Skeletal muscle tissue (tissue), 3 donors: ENCODE measurements at regions not wholly inside any gene's neighbourhood (a gene's known extent, or its start where the extent isn't known, plus 50 kb on each side); places are given as distances from the start of the nearest gene placed in this dataset.
"Not testable (repeated sequence)": the region's sequence is repeated elsewhere in the genome, so short reads cannot be mapped to it uniquely, and the experiment has no call there.

ENCODE experiments used
- H3K27ac ChIP-seq: one replicate; pipeline ENCODE4 v1.7.0; 2013; ENCODE audit warnings: mild to moderate bottlenecking, low read depth, low read length, inconsistent platforms
- H3K27me3 ChIP-seq, 3 donors: one replicate each; pipeline ENCODE4 v1.7.0; 2013; ENCODE audit warnings: low read length in 3 of 3; ENCODE audit not compliant: control insufficient read depth in 3 of 3, insufficient read depth in 3 of 3
- H3K36me3 ChIP-seq, 3 donors: one replicate each; pipeline ENCODE4 v1.7.0; 2013; ENCODE audit warnings: low read length in 3 of 3; ENCODE audit not compliant: control insufficient read depth in 3 of 3, insufficient read depth in 3 of 3
- H3K4me1 ChIP-seq, 3 donors: one replicate each; pipeline ENCODE4 v1.7.0; 2013; ENCODE audit warnings: low read length in 3 of 3, mild to moderate bottlenecking in 3 of 3; ENCODE audit not compliant: control insufficient read depth in 3 of 3, insufficient read depth in 3 of 3
- H3K4me3 ChIP-seq, 3 donors: one replicate each; pipeline ENCODE4 v1.7.0; 2013; ENCODE audit warnings: low read length in 3 of 3
- H3K9ac ChIP-seq, 3 donors: one replicate each; pipeline ENCODE4 v1.7.0; 2013; ENCODE audit warnings: low read length in 3 of 3, mild to moderate bottlenecking in 3 of 3, moderate library complexity in 2 of 3, low read depth in 1 of 3
- H3K9me3 ChIP-seq, 3 donors: one replicate each; pipeline ENCODE4 v1.7.0; 2013; ENCODE audit warnings: low read length in 3 of 3; ENCODE audit not compliant: control insufficient read depth in 3 of 3
- donor health status: Osteomylitis.

- Histone ChIP-seq H3K4me1 (no peaks in the 10 kb centered on the region), H3K27me3 (no peaks in the 10 kb centered on the region), H3K4me3 (no peak overlapping the region), H3K9ac (no peak overlapping the region), H3K36me3 (no peaks in the 10 kb centered on the region), H3K27ac (no peak overlapping the region), H3K9me3 (no peaks in the 10 kb centered on the region)
These were observed 413.7 kb downstream of the LIG4 start for GRCh38 chr13:107801621-107802020.

DNA sequence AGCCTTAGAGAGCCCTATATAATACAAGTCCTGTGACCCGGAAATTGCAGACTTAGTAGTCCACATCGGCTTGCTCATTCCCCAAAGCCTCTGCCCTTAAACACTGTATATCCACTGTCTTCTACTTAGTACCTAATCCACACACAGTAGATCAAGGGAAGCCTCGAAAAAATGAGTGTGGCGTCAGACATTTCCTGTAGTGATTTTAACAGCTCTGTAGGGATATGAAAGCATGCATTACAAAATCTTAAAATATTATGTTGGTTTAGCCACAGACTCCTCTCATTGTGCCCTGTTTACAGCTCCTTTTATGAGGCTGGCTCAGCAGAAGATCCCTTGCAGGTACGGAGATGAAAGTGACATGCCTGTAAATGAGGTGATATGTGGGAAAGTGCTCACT lies 416.3 kb downstream of the LIG4 start:
- H3K27me3 ChIP-seq, result no peaks in the 10 kb centered on the region
- H3K27ac ChIP-seq, result no peak overlapping the region
- H3K9me3 ChIP-seq, result no peaks in the 10 kb centered on the region
- H3K9ac ChIP-seq, result no peak overlapping the region
- no peaks in the 10 kb centered on the region for H3K4me1 ChIP-seq
- no peaks in the 10 kb centered on the region for H3K36me3 ChIP-seq
- no peak overlapping the region for H3K4me3 ChIP-seq

DNA sequence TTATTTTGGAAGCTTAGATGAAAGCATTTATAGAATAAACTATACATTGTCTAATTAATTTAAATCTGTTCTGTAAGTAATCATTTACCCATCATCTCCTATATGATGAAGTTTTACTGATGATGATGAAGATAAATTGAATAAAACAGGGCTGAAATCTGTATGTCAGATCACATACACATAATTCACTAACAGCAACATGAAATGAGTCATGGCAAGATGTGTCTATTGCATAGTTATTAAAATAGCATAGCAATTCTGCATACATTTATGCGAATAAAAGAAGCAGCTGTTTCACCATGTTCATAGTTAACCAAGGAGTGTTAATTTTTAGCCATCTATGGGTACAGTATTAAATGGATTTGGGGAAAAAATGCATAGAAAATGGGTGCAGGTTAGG lies 424.9 kb downstream of the LIG4 start:
- Histone ChIP-seq H3K27me3 (no peaks in the 10 kb centered on the region), H3K27ac (no peak overlapping the region), H3K9me3 (no peaks in the 10 kb centered on the region), H3K36me3 (no peaks in the 10 kb centered on the region), H3K4me3 (no peak overlapping the region), H3K9ac (no peak overlapping the region), H3K4me1 (no peaks in the 10 kb centered on the region)

DNA sequence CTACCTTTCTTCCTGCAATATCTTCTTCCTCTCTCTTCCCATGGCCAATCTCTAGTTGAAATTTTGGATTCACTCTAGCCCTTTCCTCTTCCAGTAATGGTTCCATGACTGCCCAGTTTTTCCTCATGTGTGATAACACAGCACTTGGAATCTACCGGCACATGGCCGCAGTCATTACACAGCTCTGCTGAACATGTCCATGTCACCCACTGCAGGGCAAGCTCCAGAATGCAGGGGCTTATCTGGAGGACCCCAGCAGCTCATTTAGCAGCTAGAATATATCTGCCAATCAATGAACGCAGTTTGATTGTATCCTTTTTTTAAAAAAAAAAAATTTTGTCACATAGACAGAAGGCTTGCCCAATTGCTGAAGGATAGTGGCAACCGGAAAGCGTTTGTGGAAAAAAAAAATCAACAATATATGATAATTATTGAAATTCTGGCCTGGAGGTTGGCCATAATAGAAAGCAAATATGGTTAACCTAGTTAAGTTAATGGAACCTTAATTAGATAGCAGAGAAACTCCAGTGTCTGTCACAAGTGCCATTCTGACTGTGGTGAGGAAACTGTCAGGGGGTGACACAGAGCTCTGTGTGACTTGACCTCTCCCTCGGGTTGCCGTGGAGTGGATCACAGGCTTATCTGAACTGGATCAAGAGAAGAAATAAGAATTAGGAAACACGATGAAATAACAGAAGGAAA lies 426.7 kb downstream of the LIG4 start:
- H3K9ac ChIP-seq, result no peak overlapping the region
- H3K4me3 ChIP-seq, result no peak overlapping the region
- H3K27me3 ChIP-seq, result no peaks in the 10 kb centered on the region
- H3K9me3 ChIP-seq, result no peaks in the 10 kb centered on the region
- no peaks in the 10 kb centered on the region for H3K4me1 ChIP-seq
- H3K36me3 ChIP-seq, result no peaks in the 10 kb centered on the region
- H3K27ac ChIP-seq, result no peak overlapping the region

- not testable (repeated sequence) for H3K9ac ChIP-seq, H3K27ac ChIP-seq, H3K36me3 ChIP-seq, H3K4me1 ChIP-seq, H3K4me3 ChIP-seq, H3K27me3 ChIP-seq, H3K9me3 ChIP-seq
These were observed 432.7 kb downstream of the LIG4 start for GRCh38 chr13:107782646-107783045.

DNA sequence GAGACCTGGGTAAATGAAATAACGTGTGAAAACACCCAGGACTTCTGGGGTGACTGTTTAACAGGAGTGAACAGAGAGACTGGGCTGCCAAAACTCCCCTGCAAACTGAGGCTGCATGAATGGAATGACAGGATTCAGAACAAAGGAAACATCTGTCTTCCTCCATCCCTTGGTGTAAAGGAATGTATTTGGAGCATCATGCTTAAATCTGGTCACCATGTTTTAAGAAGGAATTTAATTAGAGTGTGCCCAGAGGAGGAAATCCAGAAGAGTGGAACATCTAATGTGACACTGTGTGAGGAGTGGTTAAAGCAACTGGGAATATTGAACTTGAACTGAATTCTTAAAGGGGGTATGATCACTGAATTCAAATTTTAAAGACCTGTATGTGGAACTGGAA lies 437.2 kb downstream of the LIG4 start:
- Histone ChIP-seq H3K4me1 (no peaks in the 10 kb centered on the region), H3K27ac (no peak overlapping the region), H3K4me3 (no peak overlapping the region), H3K9me3 (no peaks in the 10 kb centered on the region), H3K36me3 (no peaks in the 10 kb centered on the region), H3K27me3 (no peaks in the 10 kb centered on the region), H3K9ac (no peak overlapping the region)

DNA sequence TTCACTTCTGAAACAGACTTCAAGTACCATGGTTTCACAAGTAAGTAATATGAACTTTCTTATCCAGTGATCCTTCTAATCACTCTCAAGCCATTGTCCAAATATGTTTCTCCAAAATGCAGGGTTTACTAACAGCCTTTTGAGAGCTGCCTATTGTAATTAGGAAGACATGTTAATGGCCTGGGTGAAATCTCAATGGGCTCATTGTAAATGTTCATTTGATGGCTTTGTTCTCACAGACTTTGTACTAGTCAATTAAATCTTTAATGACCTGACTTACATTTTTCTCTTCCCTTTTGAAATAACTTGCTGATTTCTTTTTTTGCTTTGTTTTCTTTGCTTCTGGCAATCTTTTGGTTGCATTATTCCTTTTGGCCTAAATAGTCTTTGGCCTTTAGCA lies 444.8 kb downstream of the LIG4 start:
- H3K36me3 ChIP-seq, result no peaks in the 10 kb centered on the region
- no peak overlapping the region for H3K4me3 ChIP-seq
- H3K4me1 ChIP-seq, result no peaks in the 10 kb centered on the region
- no peaks in the 10 kb centered on the region for H3K27me3 ChIP-seq
- no peak overlapping the region for H3K9ac ChIP-seq
- H3K9me3 ChIP-seq, result no peaks in the 10 kb centered on the region
- H3K27ac ChIP-seq, result no peak overlapping the region

GRCh38 chr13:107767119-107767518 lies 448.2 kb downstream of the LIG4 start:
- H3K4me1 ChIP-seq, result no peaks in the 10 kb centered on the region
- no peak overlapping the region for H3K9ac ChIP-seq
- H3K27me3 ChIP-seq, result no peaks in the 10 kb centered on the region
- H3K4me3 ChIP-seq, result no peak overlapping the region
- H3K9me3 ChIP-seq, result no peaks in the 10 kb centered on the region
- H3K36me3 ChIP-seq, result no peaks in the 10 kb centered on the region
- no peak overlapping the region for H3K27ac ChIP-seq

- no peak overlapping the region for H3K27ac ChIP-seq
- no peak overlapping the region for H3K4me3 ChIP-seq
- H3K9ac ChIP-seq, result no peak overlapping the region
- H3K27me3 ChIP-seq, result no peaks in the 10 kb centered on the region
- no peaks in the 10 kb centered on the region for H3K9me3 ChIP-seq
- H3K4me1 ChIP-seq, result no peaks in the 10 kb centered on the region
- H3K36me3 ChIP-seq, result no peaks in the 10 kb centered on the region
These were observed 449.5 kb downstream of the LIG4 start for GRCh38 chr13:107765724-107766401.

DNA sequence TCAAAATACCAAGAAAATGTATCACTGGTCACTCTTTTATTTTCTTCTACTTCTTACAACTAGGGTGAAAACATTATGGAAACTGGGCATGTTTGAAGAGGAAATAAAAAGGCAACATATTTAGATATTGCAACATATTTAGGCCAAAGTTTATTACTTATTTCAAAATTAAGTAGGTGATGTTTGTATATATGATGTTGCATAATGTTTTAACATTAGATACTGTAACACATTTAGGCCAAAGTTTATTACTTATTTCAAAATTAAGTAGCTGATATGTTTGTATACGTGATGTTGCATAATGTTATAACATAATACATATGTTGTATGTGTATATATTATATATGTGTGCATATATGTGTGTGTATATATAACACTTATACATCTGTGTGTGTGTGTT lies 451.3 kb downstream of the LIG4 start:
- Histone ChIP-seq H3K9ac (no peak overlapping the region), H3K27me3 (no peaks in the 10 kb centered on the region), H3K27ac (no peak overlapping the region), H3K4me3 (no peak overlapping the region), H3K36me3 (no peaks in the 10 kb centered on the region), H3K4me1 (no peaks in the 10 kb centered on the region), H3K9me3 (no peaks in the 10 kb centered on the region)
